CD4-positive, alpha-beta T cell treated with Interleukin-2 at 100 ng/mL for 4 hours (primary cell): ENCODE measurements at regions not wholly inside any gene's neighbourhood (a gene's known extent, or its start where the extent isn't known, plus 50 kb on each side); places are given as distances from the start of the nearest gene placed in this dataset.
"Not testable (repeated sequence)": the region's sequence is repeated elsewhere in the genome, so short reads cannot be mapped to it uniquely, and the experiment has no call there.

Experiments
- DNase-seq: peaks from one replicate; pipeline ENCODE4 v3.0.0-alpha.2; 2020; ENCODE audit warnings: low spot score

DNA sequence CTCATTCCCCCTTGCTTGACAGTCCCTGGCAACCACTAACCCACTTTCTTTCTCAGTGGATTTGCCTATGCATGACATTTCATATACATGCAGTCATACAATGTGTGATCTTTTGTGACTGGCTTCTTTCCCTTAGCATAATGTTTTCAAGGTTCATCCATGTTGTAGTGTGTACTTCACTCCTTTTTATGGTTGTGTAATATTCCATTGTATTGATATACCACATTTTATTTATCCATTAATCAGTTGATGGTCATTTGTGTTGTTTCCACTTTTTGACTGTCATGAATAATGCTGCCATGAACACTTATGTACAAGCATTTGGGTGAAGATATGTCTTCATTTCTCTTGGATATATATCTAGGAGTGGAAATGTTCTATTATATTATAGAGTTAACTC is 127.7 kb upstream of the GRIK3 start:
- DNase-seq = no peak

DNA sequence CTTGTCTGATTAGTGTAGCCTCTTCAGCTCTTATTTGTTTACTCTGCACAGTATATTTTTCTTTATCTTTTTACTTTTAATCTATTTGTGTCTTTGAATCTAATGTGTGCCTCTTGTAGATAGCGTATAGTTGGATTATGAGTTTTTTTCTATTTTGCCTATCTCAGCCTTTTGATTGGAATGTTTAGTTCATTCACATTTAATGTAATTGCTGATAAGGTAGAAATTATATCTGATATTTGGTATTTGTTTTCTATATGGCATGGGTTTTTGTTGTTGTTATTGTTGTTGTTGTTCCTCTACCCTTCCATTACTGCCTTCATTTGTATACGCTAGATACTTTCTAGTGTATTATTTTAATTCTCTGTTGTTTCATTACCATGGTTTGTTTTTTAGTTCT is 131.7 kb upstream of the GRIK3 start:
- DNase-seq = no peak

DNA sequence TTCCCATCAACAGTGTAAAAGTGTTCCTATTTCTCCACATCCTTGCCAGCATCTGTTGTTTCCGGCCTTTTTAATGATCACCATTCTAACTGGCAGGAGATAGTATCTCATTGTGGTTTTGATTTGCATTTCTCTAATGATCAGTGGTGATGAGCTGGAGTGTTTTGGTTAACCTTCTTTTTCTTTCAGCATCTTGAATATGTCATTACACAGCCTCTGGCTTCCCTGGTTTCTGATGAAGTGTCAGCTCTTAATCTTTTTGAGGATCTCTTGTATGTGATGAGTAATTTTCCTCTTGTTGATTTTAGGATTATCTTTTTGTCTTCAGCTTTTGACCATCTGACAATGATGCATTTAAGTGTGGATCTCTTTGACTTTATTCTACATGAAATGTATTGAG is 133.2 kb upstream of the GRIK3 start:
- no peak for DNase-seq

DNA sequence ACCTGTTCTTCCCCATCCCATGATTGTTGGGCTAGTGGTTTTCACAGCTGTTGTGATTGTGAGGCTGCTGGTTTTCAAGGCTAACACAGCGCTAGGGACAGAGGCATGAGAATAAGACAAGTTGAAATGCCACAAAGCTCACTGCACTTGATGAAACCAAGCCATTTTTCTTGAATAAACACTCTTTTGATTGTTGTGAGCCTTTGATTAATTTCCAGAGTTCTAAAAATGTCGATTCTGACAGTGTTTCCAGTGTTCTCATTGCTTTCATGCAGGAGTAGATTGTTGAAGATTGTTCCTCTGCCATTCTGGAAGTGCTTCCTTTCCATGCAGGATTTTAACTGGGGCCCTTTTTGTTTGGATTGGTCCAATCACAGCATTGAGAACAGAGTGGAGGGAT is 134.9 kb upstream of the GRIK3 start:
- no peak for DNase-seq

DNA sequence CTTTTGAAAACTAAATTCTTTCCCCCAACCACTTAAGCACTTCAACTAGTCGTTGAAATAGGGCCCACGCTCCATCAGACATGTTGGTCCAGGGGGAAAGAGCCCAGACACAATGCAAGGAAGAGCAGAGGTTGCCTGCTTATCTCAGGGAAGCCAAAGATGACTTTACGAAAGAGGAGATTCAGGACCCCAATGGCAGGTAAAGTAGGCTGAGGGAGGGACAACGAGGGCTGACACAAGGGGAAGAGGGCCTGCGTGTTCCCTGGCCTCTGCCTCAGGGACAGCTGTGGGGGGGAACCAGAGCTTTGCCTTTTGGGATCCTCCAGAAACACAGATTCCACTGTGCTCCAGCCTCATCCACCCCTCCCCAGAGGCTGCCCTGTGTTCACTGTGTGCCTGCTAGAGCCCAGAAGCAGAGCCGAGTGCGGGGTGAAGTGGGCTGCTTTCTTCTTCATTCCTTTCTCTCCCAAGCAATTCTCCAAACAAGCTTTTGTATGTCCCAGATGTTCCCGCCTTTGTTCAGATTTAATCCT is 135.5 kb upstream of the GRIK3 start:
- no peak for DNase-seq

DNA sequence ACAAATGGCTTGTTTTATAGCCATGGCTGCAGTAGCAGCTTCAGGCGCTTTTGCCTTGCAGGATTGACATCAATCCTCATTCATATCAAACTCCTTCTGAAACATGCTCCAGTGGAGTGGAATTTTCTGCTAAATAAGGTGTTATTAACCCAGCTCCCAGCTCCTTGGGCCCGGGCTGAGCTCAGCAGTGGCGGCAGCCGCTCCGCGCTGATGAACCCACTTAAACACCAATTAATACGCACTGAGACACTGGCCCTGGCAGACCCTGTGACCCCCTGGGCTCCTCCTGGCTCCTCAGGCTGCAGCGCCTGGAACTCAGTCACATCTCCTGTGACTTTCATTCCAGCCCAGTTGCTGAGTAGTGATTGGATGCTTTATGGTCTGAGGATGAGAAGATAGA is 137.4 kb upstream of the GRIK3 start:
- DNase-seq = no peak

DNA sequence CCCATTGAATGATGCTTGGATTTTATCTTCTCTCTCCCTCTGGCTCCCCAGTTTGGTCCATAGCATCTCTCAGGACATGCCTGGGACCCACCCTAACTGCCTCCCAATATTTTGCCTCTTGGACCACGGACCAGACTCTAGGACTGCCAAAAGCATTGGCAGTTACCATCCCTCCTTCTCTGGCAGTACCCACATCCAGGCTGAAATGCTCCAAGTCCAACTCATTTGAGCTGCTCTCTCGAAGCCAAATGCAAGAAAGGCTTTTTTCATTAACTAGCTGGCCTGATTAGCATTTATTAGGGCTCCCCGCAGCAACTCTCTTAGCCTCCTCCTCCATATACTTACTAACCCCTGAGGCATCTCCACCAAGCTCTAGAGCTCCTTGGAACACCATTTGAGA is 140.0 kb upstream of the GRIK3 start:
- no peak for DNase-seq

DNA sequence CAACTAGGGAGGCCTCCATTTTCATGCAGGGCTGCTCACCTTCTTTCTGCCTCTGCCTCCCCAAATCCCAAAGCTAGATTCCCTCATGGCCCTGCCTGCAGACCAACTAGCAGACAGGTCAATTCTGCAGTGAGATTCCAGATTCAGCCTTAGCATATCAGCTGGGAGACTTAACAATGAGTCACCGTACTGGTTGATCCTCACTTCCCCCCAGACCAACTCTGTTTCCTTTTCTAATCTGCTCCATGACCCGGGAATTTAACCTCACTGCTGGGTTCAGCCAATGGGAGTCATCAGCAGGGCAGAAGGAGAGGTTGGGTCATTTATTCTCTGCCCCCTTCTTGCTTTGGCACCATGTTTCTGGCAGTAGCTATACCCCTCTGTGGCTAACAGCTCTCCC is 140.6 kb upstream of the GRIK3 start:
- DNase-seq = no peak

DNA sequence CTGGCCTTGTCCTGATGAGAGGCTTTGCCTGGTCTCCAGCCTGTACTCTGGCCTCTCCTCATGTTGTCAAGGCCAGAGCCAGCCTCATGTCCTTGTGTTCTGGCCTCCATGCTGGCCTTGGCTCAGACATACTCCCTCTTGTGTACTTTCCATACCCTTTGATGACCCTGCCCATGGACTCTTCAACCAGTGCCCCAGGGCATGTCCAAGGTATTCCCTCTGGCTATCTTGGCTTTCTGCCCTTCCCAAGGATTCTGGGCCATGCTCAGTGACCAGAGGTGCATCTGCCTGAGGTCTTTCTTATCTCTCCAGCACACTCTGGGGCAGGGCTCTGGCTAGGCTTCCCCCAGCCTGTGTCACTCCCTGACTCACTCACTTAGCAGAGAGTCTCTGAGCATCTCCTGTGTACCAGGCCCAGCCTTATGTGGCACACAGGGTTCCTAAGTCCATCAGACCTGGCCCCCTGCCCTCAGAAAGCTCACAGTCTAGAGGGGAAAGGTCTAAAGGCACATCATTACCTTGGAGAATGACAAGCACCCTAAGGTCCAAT is 141.4 kb upstream of the GRIK3 start:
- DNase-seq = no peak

DNA sequence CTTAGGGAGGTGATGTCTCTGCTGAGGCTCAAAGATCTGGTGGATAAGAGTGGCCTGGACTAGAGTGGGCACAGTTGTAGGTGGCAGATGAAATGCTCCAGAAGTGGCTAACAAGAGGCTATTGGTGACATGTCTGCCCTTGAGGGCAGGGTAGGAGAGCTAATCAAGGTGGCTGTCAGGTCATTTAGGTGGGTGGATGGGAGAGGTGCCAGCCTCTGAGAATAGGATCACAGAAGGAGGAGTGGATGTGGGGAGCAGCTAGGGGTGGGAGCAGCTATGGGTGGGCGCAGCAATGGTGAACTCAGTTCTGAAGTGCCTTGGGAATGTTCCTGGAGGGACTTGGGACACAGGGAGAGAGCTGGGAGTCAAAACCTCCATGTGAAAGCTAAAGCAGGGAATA is 142.0 kb upstream of the GRIK3 start:
- DNase-seq = no peak

DNA sequence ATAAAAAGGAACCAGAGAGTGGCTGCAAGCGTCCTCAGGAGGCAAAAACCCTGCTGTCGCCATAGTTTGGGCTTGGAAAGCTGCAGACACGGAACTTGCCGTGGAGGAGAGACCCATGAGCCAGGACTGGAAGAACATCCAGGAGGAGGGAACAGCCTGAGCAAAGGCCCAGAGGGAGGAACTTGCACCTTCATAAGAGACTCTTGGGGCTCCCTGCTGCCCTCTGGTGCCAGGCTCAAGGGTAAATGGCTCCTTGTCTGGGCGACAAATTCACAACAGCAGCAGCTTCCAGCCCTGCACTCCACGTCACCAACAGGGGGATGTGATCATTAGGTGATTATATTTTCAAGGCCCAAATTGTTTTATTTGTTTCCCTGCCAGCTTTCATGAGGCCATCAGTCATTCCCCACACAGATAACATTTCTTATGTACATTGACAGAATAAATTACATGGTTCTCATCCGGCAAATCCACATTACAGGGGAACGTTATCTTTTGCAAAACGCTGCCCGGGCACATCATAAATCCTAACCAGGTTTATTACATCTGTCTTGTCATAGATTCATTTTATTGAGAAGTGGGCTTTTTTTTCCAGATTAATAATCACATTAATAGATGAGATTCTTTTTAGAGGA is 143.0 kb upstream of the GRIK3 start:
- DNase-seq = no peak

DNA sequence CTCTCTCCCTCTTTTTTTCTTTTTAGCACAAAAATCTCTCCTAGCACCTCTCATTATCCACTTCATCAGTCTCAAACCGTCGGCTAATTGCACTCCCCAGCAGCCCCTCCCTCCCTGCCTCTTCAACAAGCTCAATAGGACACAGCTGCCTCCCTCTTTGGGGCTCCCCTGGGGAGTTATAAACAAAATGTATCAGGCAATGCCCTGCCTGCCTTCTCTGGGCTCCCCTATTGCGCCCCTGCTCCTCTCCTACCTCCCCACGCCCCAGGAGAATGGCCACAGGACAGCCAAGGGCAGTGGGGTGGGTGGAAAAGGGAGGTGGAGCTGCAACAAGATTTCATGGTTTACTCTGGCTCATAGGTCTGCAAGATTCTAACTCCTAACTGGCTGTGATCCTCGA is 147.1 kb upstream of the GRIK3 start:
- no peak for DNase-seq

DNA sequence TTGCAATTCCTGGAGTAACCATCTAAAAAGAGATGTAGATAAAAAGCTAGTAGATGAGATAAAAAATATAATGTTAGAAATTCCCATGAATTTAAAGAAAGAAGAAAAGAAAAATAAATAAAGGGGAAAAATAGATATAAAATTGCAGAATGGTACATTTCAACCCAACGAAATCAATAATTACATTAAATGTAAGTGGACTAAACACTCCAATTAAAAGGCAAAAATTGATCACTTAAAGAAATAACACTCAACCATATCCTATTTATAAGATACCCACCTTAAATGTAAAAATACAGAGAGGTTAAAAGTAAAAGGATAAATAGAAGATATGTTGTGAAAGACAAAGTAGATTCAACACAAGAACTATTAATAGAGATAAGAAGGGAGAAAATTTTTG is 150.5 kb upstream of the GRIK3 start:
- DNase-seq = no peak

DNA sequence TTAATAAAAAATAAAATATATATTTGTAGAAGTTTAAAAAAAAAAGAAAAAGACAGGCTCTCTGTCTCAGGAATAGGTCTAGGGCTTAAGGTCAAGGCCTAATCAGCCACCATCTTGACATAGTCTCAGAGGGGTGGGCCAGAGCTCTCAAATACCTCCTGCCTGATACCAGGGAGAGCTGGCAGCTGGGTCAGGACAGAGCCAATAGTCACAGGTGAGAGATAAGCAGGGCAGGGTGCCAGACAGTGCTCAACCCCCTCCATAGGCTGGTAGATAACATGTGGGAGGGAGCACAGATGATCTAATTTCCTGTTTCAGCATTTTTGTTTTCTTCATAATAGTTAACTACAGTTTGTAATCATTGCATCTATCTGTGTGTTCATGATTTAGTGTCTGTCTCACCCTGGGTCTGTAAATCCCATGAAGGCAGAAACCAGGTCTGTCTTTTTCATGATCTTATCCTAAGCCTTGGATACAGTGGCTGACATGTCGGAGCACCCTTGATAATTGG is 152.0 kb upstream of the GRIK3 start:
- DNase-seq = no peak

DNA sequence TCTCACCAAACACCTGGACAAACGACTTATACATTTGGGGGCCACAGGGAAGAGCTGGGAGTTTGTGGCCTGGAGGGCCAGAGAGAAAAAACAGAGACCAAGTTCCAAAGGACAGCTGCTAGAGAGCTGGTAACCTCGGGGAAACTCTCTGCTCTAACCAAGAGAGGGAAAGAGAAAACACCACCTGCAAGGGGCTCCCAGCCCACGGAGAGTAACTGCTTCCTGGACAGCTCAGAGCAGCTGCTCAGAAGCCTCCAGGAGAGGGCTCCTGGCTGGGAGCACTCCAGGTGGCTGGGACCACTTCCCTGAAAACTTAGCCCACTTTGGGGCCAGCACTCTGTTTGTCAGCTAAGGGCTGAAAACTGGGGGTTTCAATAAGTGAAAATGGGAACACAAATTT is 154.8 kb upstream of the GRIK3 start:
- DNase-seq = no peak

DNA sequence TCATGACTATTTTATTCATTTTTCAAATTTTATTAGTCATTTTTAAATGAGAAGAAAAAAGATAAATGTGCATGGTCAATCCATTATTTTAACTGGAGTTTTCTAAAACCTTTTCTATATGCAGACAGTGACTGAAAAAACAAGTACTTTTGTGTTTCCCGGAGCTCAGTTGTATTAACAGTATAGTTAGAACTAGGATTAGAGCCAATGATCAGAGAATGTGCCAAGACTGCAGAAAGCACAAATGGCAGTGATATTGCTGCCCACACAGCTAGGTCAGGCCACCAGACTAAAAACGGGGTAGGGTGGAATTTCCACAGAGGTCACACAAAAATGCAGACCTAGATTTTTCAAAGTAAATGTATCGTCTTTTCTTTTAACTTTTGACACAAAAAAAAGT is 163.1 kb upstream of the GRIK3 start:
- no peak for DNase-seq

DNA sequence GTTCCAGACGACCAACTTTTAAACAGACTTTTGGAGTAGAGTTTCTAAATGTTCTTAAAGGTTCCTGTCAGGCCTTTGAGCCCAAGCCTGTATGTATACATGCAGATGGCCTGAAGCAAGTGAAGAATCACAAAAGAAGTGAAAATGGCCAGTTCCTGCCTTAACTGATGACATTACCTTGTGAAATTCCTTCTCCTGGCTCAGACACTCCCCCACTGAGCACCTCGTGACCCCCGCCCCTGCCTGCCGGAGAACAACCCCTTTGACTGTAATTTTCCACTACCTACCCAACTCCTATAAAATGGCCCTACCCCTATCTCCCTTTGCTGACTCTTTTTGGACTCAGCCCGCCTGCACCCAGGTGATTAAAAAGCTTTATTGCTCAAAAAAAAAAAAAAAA is 180.0 kb upstream of the GRIK3 start:
- not testable (repeated sequence) for DNase-seq

DNA sequence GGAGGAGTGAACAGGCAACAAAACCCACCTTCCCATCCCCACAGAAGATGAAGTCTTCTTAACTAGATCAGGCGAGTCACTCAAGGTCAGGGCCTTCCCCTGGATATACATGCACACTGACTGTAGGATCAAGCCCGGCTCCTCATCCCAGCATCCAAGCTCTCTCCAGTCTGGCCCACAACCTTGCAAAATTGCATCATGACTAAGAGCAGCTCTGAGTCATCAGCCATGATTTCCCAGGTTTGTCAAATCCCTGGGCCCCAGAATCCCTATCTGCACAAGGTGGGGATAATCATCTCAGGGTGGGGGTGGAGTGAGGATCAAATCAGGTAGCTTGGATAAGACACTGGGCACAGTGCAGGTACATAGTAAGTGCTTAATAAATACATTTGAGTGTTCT is 199.3 kb upstream of the GRIK3 start:
- no peak for DNase-seq

DNA sequence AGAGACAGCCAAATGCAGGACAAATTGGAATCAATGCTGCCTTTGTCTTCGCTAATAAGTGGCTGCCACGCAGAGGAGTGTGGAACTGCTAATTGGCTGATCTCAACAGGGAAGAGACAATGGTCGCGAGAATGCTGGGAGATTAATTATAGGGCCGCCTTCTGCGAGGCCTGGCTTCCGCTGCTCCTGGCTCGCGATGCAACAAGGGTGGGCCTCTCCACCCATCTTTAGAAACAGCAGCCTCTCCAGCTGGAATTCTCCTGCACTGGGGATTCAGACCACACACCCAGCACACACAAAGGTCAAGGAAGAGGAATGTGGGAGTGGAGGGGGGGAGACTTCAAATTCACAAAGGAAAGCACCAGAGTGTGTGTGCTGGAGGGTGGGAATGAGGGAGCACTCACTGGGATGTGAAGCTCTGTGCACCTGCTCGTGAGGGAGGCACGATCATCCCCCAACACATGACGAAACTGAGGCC is 200.7 kb upstream of the GRIK3 start:
- DNase-seq = no peak

DNA sequence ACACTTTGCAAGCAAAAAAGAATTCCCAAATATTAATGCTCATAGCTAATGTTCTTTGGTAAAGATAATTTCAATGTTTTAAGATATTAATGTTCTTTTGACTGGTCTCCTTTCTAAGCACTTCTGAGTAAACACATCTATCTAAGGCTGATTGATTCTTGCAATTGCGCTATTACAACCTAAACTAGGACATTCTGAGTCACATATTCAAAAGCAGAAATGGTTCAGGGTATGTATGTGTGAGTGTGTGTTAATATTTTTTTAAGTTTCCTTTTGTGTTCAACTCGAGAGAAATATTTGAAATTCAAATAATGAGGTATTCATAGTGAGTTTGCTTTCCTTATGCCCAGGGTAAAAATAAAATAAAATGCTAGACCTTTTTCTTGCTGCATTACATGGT is 203.6 kb upstream of the GRIK3 start:
- no peak for DNase-seq

DNA sequence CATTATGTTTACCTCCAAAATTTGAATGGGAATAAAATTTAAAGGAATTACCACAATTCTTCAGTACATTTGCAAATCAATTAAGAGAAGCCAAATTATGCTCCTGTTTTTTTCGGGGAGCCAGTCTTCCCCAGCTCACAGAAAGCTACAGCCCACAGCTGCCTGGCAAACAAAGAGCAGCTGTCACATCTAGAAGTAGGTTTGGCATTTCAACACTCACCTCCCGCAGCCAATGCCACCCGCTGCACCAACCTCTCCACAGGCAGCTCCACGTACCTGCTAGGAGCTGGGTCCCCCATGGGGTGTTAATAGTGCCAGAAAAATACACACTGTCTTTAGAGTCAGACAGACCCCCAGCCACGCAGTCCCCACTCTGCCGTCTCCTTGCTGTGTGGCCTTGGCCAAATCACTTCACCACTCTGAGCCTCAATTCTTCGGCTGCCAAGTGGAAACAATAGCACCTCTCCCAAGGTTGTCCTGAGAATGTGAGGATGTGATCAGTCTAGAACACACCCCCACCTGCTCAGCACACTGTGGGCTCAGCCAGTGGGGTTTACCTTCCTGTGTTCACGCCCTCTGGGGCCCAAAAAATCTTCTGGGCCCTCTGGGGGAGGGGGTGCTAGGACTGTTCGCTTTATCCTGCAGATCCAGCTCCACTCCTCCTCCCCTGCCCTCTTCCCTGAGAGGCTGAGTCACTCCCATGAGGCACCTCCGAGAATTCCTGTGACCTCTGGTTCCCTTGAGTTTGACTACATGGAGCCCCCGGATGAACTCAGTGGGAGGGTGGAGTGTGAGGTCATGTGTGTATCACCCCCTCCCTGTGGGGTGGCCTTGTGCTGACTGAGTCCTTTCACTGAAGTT is 204.3 kb upstream of the GRIK3 start:
- no peak for DNase-seq

DNA sequence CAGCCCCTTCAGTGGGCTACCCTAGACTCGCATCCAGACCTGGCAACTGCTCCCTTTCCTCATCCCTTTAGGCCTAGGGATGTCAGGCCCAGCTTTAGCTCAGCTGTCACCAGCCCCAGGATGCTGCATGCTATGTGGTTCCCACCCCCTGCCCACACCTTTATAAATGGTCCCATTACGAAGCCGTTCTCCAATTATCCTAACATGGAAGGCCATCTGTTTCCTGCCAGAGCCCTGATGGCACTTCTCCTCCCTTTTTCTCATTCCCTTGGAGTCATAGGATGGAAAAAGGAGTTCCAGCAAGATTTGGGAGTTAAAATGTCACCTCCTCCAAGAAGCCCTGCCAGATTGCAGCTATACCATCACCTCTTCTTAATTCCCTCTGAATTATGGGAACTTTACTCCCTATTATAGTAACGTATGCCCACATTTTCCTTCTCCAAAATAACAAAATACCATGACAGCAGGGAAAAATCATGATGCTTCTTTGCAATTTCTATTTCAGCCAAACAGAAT is 205.0 kb upstream of the GRIK3 start:
- no peak for DNase-seq

DNA sequence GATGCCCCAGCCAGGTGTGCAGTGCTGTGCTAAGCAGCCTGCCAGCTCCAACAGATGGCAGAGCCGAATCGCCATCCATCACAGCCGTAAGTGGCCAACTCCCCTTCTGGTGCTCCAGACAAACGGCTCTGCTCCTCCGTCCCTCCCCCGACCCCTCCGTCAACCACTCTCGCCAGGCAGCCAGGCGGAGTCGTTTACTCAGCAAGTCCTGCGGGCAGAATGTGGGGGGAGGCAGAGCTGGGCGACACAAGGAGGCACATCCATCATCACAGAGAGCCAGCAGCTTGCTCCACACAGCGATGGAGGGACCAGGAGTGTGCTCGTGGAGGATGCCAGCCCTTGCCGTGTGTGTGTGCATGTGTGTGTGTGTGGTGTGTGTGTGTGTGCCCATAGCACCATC is 206.6 kb upstream of the GRIK3 start:
- no peak for DNase-seq
